GM21576 (cell line): ENCODE measurements at regions not wholly inside any gene's neighbourhood (a gene's known extent, or its start where the extent isn't known, plus 50 kb on each side); places are given as distances from the start of the nearest gene placed in this dataset.
"Not testable (repeated sequence)": the region's sequence is repeated elsewhere in the genome, so short reads cannot be mapped to it uniquely, and the experiment has no call there.

Experiments used
- ATAC-seq: cut with Tn5 transposase; IDR thresholded peaks from one replicate; pipeline ENCODE4 v1.9.1; 2021; ENCODE audit warnings: mild to moderate bottlenecking, moderate library complexity; ENCODE audit not compliant: unreplicated experiment

- ATAC-seq = no peak
Measured at GRCh38 chr7:65722361-65722792, 150.5 kb upstream of the VKORC1L1 start.

GRCh38 chr7:65727182-65727581 lies 145.7 kb upstream of the VKORC1L1 start:
- not testable (repeated sequence) for ATAC-seq

- no peak for ATAC-seq
Measured at GRCh38 chr7:65731129-65731528, 141.7 kb upstream of the VKORC1L1 start.

GRCh38 chr7:65731562-65732035 lies 141.3 kb upstream of the VKORC1L1 start:
- ATAC-seq = no peak

GRCh38 chr7:65744406-65744805 lies 128.5 kb upstream of the VKORC1L1 start:
- no peak for ATAC-seq

- no peak for ATAC-seq
Measured at GRCh38 chr7:65746398-65746669, 126.5 kb upstream of the VKORC1L1 start.

GRCh38 chr7:65749039-65749438 lies 123.8 kb upstream of the VKORC1L1 start:
- ATAC-seq = no peak

GRCh38 chr7:65749518-65749917 lies 123.4 kb upstream of the VKORC1L1 start:
- ATAC-seq = no peak

GRCh38 chr7:65750511-65751344 lies 122.1 kb upstream of the VKORC1L1 start:
- peak; percentile 99 for ATAC-seq

- not testable (repeated sequence) for ATAC-seq
Measured at GRCh38 chr7:65754070-65754469, 118.8 kb upstream of the VKORC1L1 start.

- not testable (repeated sequence) for ATAC-seq
Measured at GRCh38 chr7:65758991-65759390, 113.9 kb upstream of the VKORC1L1 start.

GRCh38 chr7:65762712-65763111 lies 110.2 kb upstream of the VKORC1L1 start:
- ATAC-seq = not testable (repeated sequence)

- ATAC-seq = not testable (repeated sequence)
Measured at GRCh38 chr7:65763114-65763513, 109.8 kb upstream of the VKORC1L1 start.

GRCh38 chr7:65770473-65771225 lies 102.2 kb upstream of the VKORC1L1 start:
- ATAC-seq = peak; percentile 98

- not testable (repeated sequence) for ATAC-seq
Measured at GRCh38 chr7:65771226-65771569, 101.7 kb upstream of the VKORC1L1 start.

GRCh38 chr7:65776677-65777076 lies 96.2 kb upstream of the VKORC1L1 start:
- ATAC-seq = not testable (repeated sequence)

- not testable (repeated sequence) for ATAC-seq
Measured at GRCh38 chr7:65789943-65790342, 82.9 kb upstream of the VKORC1L1 start.

GRCh38 chr7:65791788-65792187 lies 81.1 kb upstream of the VKORC1L1 start:
- not testable (repeated sequence) for ATAC-seq

- ATAC-seq = not testable (repeated sequence)
Measured at GRCh38 chr7:65792726-65793125, 80.1 kb upstream of the VKORC1L1 start.

GRCh38 chr7:65794671-65795391 lies 78.0 kb upstream of the VKORC1L1 start:
- ATAC-seq = not testable (repeated sequence)

GRCh38 chr7:65795392-65795716 lies 77.5 kb upstream of the VKORC1L1 start:
- not testable (repeated sequence) for ATAC-seq

GRCh38 chr7:65796205-65796604 lies 76.7 kb upstream of the VKORC1L1 start:
- no peak for ATAC-seq
